HT-29 (cell line): ENCODE measurements at regions not wholly inside any gene's neighbourhood (a gene's known extent, or its start where the extent isn't known, plus 50 kb on each side); places are given as distances from the start of the nearest gene placed in this dataset.

Source experiments
- DNase-seq: peaks from one replicate; pipeline ENCODE4 v3.0.0-alpha.2; 2015; ENCODE audit warnings: low spot score

DNA sequence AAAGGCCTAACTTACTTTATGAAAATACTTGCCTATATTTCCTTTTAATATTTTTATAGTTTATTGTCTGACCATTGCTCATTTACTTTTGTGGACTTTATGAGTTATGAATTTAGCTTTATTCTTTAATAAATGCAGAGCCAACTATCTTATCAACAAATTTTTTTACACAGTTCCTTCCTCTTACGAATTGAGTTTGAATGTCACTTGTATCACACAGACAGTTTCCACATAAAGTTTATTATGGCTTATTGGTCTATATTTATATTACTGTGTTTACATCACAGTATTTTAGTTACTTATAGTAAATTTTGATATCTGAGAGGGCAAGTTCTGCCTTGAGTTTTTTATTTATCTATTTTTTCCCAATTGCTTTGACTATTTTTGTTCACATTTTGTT lies 450.6 kb downstream of the C4orf33 start:
- DNase-seq, result no peak

GRCh38 chr4:129550281-129550785 lies 454.4 kb downstream of the C4orf33 start:
- DNase-seq, result no peak

DNA sequence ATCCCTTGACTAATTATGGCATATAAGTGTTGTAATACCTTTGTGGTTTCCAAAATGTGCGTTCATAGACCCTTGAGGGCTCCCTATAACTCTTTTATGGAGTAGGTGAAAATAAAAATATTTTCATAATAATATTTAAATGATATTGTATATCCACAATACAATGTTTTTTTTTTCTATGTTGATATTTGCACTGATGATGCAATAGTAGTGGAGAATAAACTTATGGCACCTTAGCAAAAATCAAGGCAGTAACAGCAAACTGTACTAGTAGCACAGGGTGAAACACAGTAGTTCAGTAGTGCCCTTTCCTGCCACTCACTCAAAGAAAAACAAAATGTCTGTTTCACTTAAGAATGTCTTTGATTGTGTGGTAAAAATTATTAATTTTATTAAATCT lies 465.3 kb downstream of the C4orf33 start:
- no peak for DNase-seq

- no peak for DNase-seq
These were observed 466.1 kb downstream of the C4orf33 start for GRCh38 chr4:129561886-129562671.

DNA sequence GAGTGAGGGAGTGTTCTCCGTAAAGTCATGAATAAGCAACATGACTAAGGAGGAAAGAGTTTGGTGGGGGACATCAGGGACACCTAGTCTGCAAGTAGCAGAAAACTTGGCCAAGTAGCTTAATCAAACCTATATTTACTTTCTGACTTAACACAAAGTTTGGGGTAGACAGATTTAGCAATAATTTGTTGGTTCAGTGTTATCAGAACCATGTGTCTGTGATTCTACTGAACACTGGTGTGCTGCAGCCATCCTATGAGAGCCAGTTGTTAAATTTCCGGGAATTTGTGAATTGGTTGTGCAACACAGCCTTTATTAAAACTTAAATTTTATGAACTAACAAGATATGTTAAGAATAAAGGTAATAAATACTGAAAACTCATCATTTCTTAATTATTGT lies 469.3 kb downstream of the C4orf33 start:
- DNase-seq, result no peak

GRCh38 chr4:129570326-129570725 lies 474.4 kb downstream of the C4orf33 start:
- no peak for DNase-seq

- no peak for DNase-seq
These were observed 482.4 kb downstream of the C4orf33 start for GRCh38 chr4:129578336-129578735.

DNA sequence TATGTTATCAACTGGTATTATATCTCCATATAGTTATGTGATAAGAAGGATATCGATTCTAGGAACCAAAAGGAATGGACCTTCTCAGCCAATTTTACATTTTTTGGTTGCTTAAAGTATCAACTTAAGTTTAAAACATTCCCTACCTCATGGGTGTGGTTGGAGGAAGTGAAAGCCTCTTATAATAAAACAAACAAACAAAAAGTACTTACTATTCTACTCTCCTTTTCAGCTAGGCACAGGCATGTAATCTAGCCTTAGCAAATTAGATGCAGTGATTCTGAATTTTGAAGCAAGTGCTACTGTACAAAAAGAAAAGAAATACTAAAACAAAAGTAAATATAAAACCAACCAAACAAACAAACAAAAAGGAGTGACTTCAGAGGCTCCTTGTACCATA lies 485.4 kb downstream of the C4orf33 start:
- no peak for DNase-seq

DNA sequence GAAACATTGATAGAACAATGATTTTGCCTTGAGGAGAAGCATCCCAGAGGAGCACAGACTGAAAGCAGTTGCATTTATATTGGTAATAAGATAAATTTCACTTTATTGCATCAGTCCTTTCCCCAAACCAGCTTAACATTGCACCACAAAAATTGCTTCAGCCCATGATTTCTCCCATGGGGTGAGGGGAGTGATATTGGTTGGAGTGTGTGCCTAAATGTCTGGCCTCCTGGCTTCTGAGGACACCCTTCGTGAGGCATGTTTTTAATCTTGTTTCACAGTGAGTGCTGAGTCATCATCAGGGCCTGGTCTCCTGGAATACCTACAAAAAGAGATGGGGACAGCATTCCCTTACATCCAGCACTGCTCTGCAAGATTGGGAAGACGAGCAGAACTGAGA lies 487.9 kb downstream of the C4orf33 start:
- DNase-seq, result no peak

- DNase-seq, result no peak
These were observed 502.6 kb downstream of the C4orf33 start for GRCh38 chr4:129598582-129598981.

GRCh38 chr4:129600898-129601297 lies 504.9 kb downstream of the C4orf33 start:
- no peak for DNase-seq

GRCh38 chr4:129602447-129602846 lies 506.5 kb downstream of the C4orf33 start:
- DNase-seq, result no peak

- no peak for DNase-seq
These were observed 507.4 kb downstream of the C4orf33 start for GRCh38 chr4:129603241-129603931.

GRCh38 chr4:129604632-129605255 lies 508.8 kb downstream of the C4orf33 start:
- no peak for DNase-seq

GRCh38 chr4:129614611-129615010 lies 518.7 kb downstream of the C4orf33 start:
- DNase-seq, result no peak

DNA sequence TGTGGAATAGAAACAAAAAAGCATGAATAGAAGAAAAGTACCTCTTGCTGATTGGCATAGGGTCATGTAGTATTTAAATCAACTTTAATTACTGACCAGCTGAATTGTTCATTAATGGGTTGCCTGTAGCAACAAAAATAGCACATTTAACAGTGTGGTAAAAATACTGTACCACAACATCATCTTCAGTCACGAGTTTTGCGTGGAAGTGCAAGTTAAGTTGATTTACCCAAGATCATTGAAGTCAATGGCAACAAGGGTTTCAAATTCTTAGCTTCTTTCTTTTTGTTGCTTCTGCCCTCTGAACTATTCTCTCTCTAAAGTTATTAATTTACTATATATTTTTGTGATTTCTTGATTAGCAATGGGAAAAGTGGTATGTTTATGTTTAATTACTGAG lies 526.6 kb downstream of the C4orf33 start:
- DNase-seq, result no peak

- DNase-seq, result no peak
These were observed 527.4 kb downstream of the C4orf33 start for GRCh38 chr4:129623233-129623875.

DNA sequence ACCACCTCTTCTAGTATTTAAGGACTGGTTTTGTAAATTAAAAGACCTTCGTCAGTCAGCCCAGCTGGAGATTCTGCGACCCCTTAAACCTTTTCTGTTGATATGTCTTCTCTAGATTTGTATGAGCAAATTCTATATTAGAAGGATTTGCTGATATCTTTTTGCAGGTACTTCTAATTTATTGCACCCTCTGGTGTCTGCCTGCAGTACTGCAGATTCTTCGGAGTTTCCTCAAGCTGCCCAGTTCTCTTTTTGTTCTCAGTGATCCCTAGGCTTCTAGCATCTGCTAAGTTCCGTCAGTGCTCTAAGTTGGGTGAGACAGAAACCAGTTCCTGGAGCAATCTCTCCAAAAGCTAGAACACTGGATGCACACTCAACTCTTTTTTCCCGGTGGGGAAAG lies 545.2 kb downstream of the C4orf33 start:
- peak; percentile 63 for DNase-seq

- no peak for DNase-seq
These were observed 549.5 kb downstream of the C4orf33 start for GRCh38 chr4:129645461-129645860.

GRCh38 chr4:129668092-129668491 lies 572.1 kb downstream of the C4orf33 start:
- no peak for DNase-seq

- no peak for DNase-seq
These were observed 577.0 kb downstream of the C4orf33 start for GRCh38 chr4:129672941-129673340.

DNA sequence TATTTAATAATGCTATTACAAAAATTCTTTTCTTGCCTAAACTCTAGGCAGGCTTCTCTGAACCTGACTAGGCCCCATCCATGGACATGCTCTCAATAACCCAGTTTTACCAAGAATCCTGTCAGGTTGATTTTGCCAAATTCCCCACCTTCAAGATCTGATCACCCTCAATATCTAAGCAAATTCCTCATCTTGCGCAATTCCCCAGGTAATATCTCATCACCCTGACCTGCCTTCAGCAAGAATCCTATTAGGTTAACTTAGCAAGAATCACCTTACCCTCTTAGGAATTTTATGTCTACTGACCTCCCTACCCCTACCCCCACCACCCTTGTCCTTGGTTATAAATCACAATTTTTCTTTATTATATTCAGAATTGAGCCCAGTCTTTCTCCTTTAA lies 579.1 kb downstream of the C4orf33 start:
- DNase-seq, result no peak
